Thyroid gland (tissue), 4 donors: ENCODE measurements at regions not wholly inside any gene's neighbourhood (a gene's known extent, or its start where the extent isn't known, plus 50 kb on each side); places are given as distances from the start of the nearest gene placed in this dataset.

Experiments used
- CTCF ChIP-seq, 6 experiments: fragments of 200-600 bp in 3 of 6; fragments of 450-650 bp in 3 of 6; sonication (generic) in 3 of 6; IDR thresholded peaks; one replicate each; pipeline ENCODE4 v1.5.1; 2016 to 2019; ENCODE audit warnings: antibody characterized with exemption in 6 of 6, mild to moderate bottlenecking in 2 of 6, inconsistent platforms in 1 of 6, moderate library complexity in 1 of 6
- POLR2A ChIP-seq, 2 donors: fragments of 450-650 bp; IDR thresholded peaks; one replicate each; pipeline ENCODE4 v1.6.1; 2017; ENCODE audit warnings: antibody characterized with exemption in 2 of 2, mild to moderate bottlenecking in 2 of 2, moderate library complexity in 1 of 2

- TF ChIP-seq CTCF (IDR thresholded peaks at IDR 0.05) (no peak), POLR2A (IDR thresholded peaks at IDR 0.05) (no peak)
Observed at GRCh38 chr15:62941699-62942098, 100.8 kb upstream of the TPM1 start.
